ENCODE measurements at regions not wholly inside any gene's neighbourhood (a gene's known extent, or its start where the extent isn't known, plus 50 kb on each side); places are given as distances from the start of the nearest gene placed in this dataset.

- DNase-seq (ENCODE audit: low read depth in 2 of 2), result no peak
Observed at GRCh38 chr20:57918551-57918950, 208.7 kb upstream of the PMEPA1 start.

GRCh38 chr20:57914205-57914604 lies 204.4 kb upstream of the PMEPA1 start:
- no peak for DNase-seq (ENCODE audit: low read depth in 2 of 2)

GRCh38 chr20:57913156-57913930 lies 203.5 kb upstream of the PMEPA1 start:
- no peak for DNase-seq (ENCODE audit: low read depth in 2 of 2)

GRCh38 chr20:57912227-57912582 lies 202.4 kb upstream of the PMEPA1 start:
- no peak for DNase-seq (ENCODE audit: low read depth in 2 of 2)

GRCh38 chr20:57911512-57912226 lies 201.9 kb upstream of the PMEPA1 start:
- no peak for DNase-seq (ENCODE audit: low read depth in 2 of 2)

- DNase-seq (ENCODE audit: low read depth in 2 of 2), result no peak
Observed at GRCh38 chr20:57910716-57911115, 200.9 kb upstream of the PMEPA1 start.

GRCh38 chr20:57909763-57910331 lies 200.0 kb upstream of the PMEPA1 start:
- DNase-seq (ENCODE audit: low read depth in 2 of 2), result no peak

- no peak for DNase-seq (ENCODE audit: low read depth in 2 of 2)
Observed at GRCh38 chr20:57908704-57909630, 199.2 kb upstream of the PMEPA1 start.

GRCh38 chr20:57908226-57908625 lies 198.4 kb upstream of the PMEPA1 start:
- DNase-seq (ENCODE audit: low read depth in 2 of 2), result no peak

- no peak for DNase-seq (ENCODE audit: low read depth in 2 of 2)
Observed at GRCh38 chr20:57907131-57908000, 197.6 kb upstream of the PMEPA1 start.

- DNase-seq (ENCODE audit: low read depth in 2 of 2), result no peak
Observed at GRCh38 chr20:57905448-57905847, 195.6 kb upstream of the PMEPA1 start.

GRCh38 chr20:57904314-57905105 lies 194.7 kb upstream of the PMEPA1 start:
- no peak for DNase-seq (ENCODE audit: low read depth in 2 of 2)

- peak; percentile 47 to 53 for DNase-seq (ENCODE audit: low read depth in 2 of 2)
Observed at GRCh38 chr20:57902473-57902872, 192.7 kb upstream of the PMEPA1 start.

- DNase-seq (ENCODE audit: low read depth in 2 of 2), result no peak
Observed at GRCh38 chr20:57901526-57901925, 191.7 kb upstream of the PMEPA1 start.

GRCh38 chr20:57900226-57900905 lies 190.6 kb upstream of the PMEPA1 start:
- DNase-seq (ENCODE audit: low read depth in 2 of 2), result no peak

- no peak for DNase-seq (ENCODE audit: low read depth in 2 of 2)
Observed at GRCh38 chr20:57899554-57899953, 189.7 kb upstream of the PMEPA1 start.

- no peak for DNase-seq (ENCODE audit: low read depth in 2 of 2)
Observed at GRCh38 chr20:57898332-57898731, 188.5 kb upstream of the PMEPA1 start.

- DNase-seq (ENCODE audit: low read depth in 2 of 2), result no peak
Observed at GRCh38 chr20:57897891-57898290, 188.1 kb upstream of the PMEPA1 start.

- no peak for DNase-seq (ENCODE audit: low read depth in 2 of 2)
Observed at GRCh38 chr20:57897156-57897874, 187.5 kb upstream of the PMEPA1 start.

All from fibroblast of skin of left quadriceps (primary cell).